Gastrocnemius medialis (tissue), 4 donors: ENCODE measurements at regions not wholly inside any gene's neighbourhood (a gene's known extent, or its start where the extent isn't known, plus 50 kb on each side); places are given as distances from the start of the nearest gene placed in this dataset.

Source experiments
- POLR2A ChIP-seq, 2 donors: fragments of 450-650 bp; IDR thresholded peaks; one replicate each; pipeline ENCODE4 v1.6.1; 2017; ENCODE audit warnings: antibody characterized with exemption in 2 of 2, mild to moderate bottlenecking in 2 of 2, moderate library complexity in 2 of 2
- TF ChIP-seq, protein P1 (sequence below), 5 experiments: fragments of 450-650 bp in 3 of 5; fragments of 200-600 bp in 2 of 5; sonication (generic) in 2 of 5; IDR thresholded peaks in 4 of 5; conservative IDR thresholded peaks in 1 of 5; 1 replicate in 4 of 5; 2 replicates in 1 of 5; pipeline ENCODE4 v1.5.1; 2016 to 2019; ENCODE audit warnings: antibody characterized with exemption in 5 of 5, mild to moderate bottlenecking in 3 of 5, moderate library complexity in 3 of 5

DNA sequence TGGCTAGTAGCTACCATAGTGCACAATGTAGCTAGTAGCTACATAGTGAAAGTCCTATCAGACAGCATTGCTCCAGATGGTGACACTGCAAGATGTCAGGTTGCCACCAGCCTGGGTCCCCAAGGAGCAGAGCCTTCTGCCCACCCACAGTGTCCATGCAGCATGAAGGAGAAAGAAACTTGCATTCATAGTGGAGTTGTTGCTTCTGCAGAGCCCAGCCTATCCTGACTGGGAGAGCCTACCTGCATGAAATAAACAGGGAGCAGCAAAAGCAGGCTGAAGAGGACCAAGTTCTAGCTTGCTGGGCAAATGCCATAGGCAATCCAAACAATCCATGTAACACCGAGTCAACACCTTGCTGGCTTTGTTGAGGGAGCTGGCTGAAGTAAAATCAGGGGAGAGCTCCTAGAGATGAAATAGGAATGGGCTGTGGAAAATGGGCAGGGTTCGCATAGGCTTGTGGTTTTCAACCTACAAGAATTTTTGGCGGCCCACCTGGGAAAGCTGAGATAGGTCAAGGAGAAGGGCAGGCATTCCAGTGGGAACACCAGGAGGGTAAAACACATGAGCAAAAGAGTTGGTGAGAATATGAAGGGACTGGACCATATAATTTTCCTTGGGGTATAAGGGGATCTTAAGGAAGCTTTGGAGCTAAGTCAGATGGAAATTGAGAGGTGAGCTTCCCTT is 195.8 kb downstream of the CYP26B1 start:
- TF ChIP-seq POLR2A (IDR thresholded peaks at IDR 0.05): no peak
- TF ChIP-seq, protein P1, sequence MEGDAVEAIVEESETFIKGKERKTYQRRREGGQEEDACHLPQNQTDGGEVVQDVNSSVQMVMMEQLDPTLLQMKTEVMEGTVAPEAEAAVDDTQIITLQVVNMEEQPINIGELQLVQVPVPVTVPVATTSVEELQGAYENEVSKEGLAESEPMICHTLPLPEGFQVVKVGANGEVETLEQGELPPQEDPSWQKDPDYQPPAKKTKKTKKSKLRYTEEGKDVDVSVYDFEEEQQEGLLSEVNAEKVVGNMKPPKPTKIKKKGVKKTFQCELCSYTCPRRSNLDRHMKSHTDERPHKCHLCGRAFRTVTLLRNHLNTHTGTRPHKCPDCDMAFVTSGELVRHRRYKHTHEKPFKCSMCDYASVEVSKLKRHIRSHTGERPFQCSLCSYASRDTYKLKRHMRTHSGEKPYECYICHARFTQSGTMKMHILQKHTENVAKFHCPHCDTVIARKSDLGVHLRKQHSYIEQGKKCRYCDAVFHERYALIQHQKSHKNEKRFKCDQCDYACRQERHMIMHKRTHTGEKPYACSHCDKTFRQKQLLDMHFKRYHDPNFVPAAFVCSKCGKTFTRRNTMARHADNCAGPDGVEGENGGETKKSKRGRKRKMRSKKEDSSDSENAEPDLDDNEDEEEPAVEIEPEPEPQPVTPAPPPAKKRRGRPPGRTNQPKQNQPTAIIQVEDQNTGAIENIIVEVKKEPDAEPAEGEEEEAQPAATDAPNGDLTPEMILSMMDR (IDR thresholded peaks at IDR 0.05 in 4 of 5, conservative IDR thresholded peaks at IDR 0.05 in 1 of 5): no peak
